ENCODE measurements at regions not wholly inside any gene's neighbourhood (a gene's known extent, or its start where the extent isn't known, plus 50 kb on each side); places are given as distances from the start of the nearest gene placed in this dataset.

DNA sequence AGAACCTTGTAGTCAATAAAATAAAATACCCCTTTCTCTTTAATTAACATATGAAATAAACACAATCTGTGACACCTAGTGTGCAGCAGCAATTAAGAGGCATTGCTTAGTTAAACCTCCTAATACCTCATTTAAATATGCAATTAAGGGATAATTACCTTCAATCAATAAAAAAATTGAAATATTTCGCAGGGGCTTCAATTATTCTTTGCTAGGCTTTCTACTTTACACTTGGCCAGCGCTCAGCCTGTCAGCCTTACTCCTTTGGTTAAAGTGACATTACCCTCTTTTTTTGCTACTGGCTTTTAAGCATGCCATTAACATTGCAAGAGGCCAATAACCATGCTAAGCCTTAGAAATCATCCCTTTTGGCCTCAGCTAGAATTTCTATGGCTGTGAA is 327.5 kb upstream of the ZNF521 start:
- Histone ChIP-seq H3K4me1 (ENCODE audit: control insufficient read depth, insufficient read depth, low read length) (peaks cover 28% of the 10 kb centered on the region), H3K36me3 (ENCODE audit: control insufficient read depth, insufficient read depth, low read length) (no peaks in the 10 kb centered on the region), H3K9me3 (ENCODE audit: control insufficient read depth, insufficient read depth, low read depth, low read length) (no peaks in the 10 kb centered on the region), H3K9ac (ENCODE audit: low read length) (no peak overlapping the region), H3K4me3 (ENCODE audit: low read depth, low read length) (no peak overlapping the region), H3K27me3 (ENCODE audit: control insufficient read depth, insufficient read depth, low read length) (no peaks in the 10 kb centered on the region), H3K27ac (ENCODE audit: low read depth, low read length) (no peak overlapping the region)

DNA sequence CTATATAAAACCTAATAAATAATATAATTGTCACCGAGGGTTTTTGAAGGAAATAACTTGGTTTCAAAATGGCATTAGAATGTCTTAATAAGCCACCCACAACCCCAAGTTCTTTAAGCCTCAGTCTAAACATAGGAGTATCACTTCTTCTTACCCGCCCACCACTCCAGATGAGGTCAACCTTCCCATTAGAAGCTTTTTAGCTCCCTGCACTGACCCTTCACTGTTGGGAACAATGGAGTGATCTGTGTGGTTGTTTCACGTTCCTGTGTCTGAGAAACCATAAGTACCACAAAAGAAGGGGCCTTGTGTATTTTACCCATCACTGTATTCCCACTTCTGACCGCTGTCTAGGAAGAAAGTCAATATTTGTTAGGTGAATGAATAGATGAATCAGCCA is 326.3 kb upstream of the ZNF521 start:
- Histone ChIP-seq H3K4me1 (ENCODE audit: control insufficient read depth, insufficient read depth, low read length) (peaks cover 28% of the 10 kb centered on the region), H3K27me3 (ENCODE audit: control insufficient read depth, insufficient read depth, low read length) (no peaks in the 10 kb centered on the region), H3K9me3 (ENCODE audit: control insufficient read depth, insufficient read depth, low read depth, low read length) (no peaks in the 10 kb centered on the region), H3K27ac (ENCODE audit: low read depth, low read length) (no peak overlapping the region), H3K36me3 (ENCODE audit: control insufficient read depth, insufficient read depth, low read length) (no peaks in the 10 kb centered on the region), H3K4me3 (ENCODE audit: low read depth, low read length) (no peak overlapping the region), H3K9ac (ENCODE audit: low read length) (no peak overlapping the region)

DNA sequence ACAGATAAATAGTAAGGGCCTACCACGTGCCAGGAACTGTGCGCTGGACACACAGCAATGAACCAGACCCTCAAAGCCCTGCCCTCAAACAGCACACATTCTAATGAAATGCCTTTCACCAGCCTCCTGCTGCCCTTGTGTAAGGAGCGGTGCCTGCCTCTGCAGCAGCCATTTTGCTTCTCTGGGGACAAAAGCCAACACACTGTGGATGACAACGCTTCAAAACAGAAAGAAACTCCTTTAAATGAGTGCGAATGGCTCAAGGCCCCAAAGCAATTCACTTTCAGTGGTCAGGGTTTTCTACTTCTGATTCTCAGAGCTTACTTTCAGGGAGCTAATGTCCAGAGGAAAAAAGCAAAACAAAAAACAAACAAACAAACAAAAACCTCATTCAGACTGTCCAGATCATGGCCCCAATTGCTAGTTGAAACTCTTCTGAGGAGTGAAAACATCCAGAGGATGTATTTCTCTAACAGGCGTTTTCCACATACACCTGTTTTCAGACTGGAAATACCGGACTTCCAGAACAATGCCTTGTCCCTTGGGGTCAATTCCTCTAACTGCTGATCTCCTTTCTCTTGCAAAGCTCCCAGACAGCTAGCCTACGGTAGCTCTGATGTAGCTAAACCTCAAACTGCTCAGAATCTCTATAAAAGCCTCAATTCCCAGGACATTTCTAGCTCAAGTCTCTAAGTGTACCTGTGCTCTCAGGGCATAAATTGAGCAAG is 323.3 kb upstream of the ZNF521 start:
- H3K9me3 ChIP-seq (ENCODE audit: control insufficient read depth, insufficient read depth, low read depth, low read length), result no peaks in the 10 kb centered on the region
- H3K4me1 ChIP-seq (ENCODE audit: control insufficient read depth, insufficient read depth, low read length), result peaks cover 28% of the 10 kb centered on the region
- H3K27ac ChIP-seq (ENCODE audit: low read depth, low read length), result peak overlapping the region; percentile 76
- peak overlapping the region; percentile 49 for H3K9ac ChIP-seq (ENCODE audit: low read length)
- H3K27me3 ChIP-seq (ENCODE audit: control insufficient read depth, insufficient read depth, low read length), result no peaks in the 10 kb centered on the region
- H3K36me3 ChIP-seq (ENCODE audit: control insufficient read depth, insufficient read depth, low read length), result no peaks in the 10 kb centered on the region
- H3K4me3 ChIP-seq (ENCODE audit: low read depth, low read length), result peak overlapping the region; percentile 16; the same call in 1 of the 2 replicates

DNA sequence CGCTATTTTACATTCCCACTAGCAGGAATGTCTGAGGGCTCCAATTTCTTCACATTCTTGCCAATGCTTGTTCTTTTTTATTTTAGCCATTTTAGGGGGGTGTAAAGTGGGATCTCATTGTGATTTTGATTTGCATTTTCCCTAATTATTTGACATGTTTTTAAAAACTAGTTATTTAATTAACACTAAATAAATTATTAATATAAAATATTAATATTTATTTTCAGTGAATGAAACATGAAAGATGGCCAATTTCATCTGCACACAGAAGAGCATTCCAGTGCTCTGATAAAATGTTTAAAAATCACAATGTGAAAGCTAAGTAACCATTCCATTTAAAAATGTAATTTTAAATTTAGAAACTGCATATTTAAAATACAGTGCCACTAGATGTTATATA is 322.2 kb upstream of the ZNF521 start:
- no peaks in the 10 kb centered on the region for H3K36me3 ChIP-seq (ENCODE audit: control insufficient read depth, insufficient read depth, low read length)
- H3K27ac ChIP-seq (ENCODE audit: low read depth, low read length), result no peak overlapping the region
- H3K27me3 ChIP-seq (ENCODE audit: control insufficient read depth, insufficient read depth, low read length), result no peaks in the 10 kb centered on the region
- no peaks in the 10 kb centered on the region for H3K9me3 ChIP-seq (ENCODE audit: control insufficient read depth, insufficient read depth, low read depth, low read length)
- no peak overlapping the region for H3K9ac ChIP-seq (ENCODE audit: low read length)
- H3K4me3 ChIP-seq (ENCODE audit: low read depth, low read length), result no peak overlapping the region
- H3K4me1 ChIP-seq (ENCODE audit: control insufficient read depth, insufficient read depth, low read length), result peaks cover 20% of the 10 kb centered on the region

DNA sequence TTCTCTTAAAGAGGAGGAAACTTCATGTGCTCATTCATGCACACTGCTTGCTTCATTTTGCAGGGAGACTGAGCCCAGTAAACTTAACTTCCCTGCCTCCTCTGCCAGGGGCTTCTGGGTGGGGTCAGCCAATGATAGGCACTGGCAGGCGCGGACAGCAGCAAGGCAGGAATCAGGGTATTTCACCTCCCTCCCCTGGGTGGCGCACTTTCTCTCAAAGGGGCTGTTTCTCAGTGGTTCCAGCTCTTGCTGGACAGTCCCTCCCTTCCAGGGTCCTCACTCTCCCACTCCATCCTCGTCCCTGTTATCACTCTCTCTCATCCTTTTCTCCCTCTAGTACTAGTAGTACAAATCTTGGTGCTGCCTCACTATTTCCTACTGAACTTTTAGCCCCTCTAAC is 320.5 kb upstream of the ZNF521 start:
- Histone ChIP-seq H3K36me3 (ENCODE audit: control insufficient read depth, insufficient read depth, low read length) (no peaks in the 10 kb centered on the region), H3K9ac (ENCODE audit: low read length) (no peak overlapping the region), H3K9me3 (ENCODE audit: control insufficient read depth, insufficient read depth, low read depth, low read length) (no peaks in the 10 kb centered on the region), H3K4me3 (ENCODE audit: low read depth, low read length) (no peak overlapping the region), H3K27ac (ENCODE audit: low read depth, low read length) (no peak overlapping the region), H3K27me3 (ENCODE audit: control insufficient read depth, insufficient read depth, low read length) (no peaks in the 10 kb centered on the region), H3K4me1 (ENCODE audit: control insufficient read depth, insufficient read depth, low read length) (peaks cover 19% of the 10 kb centered on the region)

DNA sequence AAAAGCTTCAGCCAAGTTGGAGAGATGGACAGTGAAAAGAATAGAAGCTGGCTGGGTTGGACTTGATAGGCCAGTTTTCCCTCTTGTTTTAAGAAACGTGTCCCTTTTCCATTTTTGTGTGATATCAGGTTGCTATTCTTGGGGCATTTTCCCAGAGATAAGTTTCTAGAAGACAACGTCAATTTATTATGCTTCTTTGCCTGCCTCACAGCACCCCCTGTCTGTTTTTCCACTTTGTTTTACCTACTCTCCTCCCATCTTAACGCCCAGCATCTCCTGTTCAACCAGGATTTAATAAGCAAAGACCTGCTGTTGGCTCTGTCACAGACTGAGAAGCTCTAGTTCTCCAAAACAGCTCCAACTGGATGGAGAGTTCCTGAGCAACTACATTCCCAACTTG is 317.8 kb upstream of the ZNF521 start:
- H3K9me3 ChIP-seq (ENCODE audit: control insufficient read depth, insufficient read depth, low read depth, low read length), result no peaks in the 10 kb centered on the region
- no peak overlapping the region for H3K4me3 ChIP-seq (ENCODE audit: low read depth, low read length)
- H3K9ac ChIP-seq (ENCODE audit: low read length), result no peak overlapping the region
- peaks cover 3% of the 10 kb centered on the region; the same call in 1 of the 2 replicates for H3K4me1 ChIP-seq (ENCODE audit: control insufficient read depth, insufficient read depth, low read length)
- no peaks in the 10 kb centered on the region for H3K27me3 ChIP-seq (ENCODE audit: control insufficient read depth, insufficient read depth, low read length)
- H3K27ac ChIP-seq (ENCODE audit: low read depth, low read length), result no peak overlapping the region
- no peaks in the 10 kb centered on the region for H3K36me3 ChIP-seq (ENCODE audit: control insufficient read depth, insufficient read depth, low read length)

DNA sequence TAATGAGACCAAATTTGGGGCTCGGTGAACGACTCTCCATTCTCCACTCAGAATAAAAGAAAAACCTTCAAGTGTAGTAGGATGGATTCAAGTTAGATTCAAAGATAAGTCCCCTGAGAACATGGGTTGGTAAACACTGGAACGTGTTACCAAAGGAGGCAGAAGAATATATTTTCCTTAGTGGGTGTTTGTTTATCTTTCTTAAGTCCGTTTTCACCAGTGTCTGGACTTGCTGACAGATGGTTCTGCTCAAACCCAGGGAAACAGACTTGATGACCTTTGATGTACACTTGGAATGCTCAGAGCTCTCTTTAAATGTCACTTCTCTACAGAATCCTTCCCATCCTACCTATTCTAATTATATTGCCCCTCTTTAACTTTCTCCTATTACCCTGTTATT is 310.3 kb upstream of the ZNF521 start:
- no peaks in the 10 kb centered on the region for H3K36me3 ChIP-seq (ENCODE audit: control insufficient read depth, insufficient read depth, low read length)
- no peaks in the 10 kb centered on the region for H3K9me3 ChIP-seq (ENCODE audit: control insufficient read depth, insufficient read depth, low read depth, low read length)
- no peak overlapping the region for H3K27ac ChIP-seq (ENCODE audit: low read depth, low read length)

DNA sequence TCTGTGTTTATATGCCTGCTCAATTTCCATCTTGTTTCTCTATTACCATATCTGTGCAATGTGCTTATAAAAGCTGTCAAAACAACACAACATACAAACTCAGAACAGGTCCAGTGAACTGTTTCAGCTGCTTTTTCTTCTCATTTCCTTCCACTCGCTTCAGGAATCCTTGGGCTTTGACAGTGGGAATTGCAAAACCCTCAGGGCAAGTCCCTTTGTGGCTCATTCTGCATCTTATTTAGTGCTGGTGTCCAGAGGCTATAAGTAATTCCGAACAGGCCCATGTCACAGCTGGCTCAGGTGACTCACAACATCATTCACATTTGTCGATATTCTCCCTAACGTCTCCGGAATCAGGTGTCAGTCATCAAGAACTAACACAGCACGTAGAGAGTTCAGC is 309.9 kb upstream of the ZNF521 start:
- Histone ChIP-seq H3K27ac (ENCODE audit: low read depth, low read length) (no peak overlapping the region), H3K27me3 (ENCODE audit: control insufficient read depth, insufficient read depth, low read length) (no peaks in the 10 kb centered on the region), H3K9ac (ENCODE audit: low read length) (no peak overlapping the region), H3K36me3 (ENCODE audit: control insufficient read depth, insufficient read depth, low read length) (no peaks in the 10 kb centered on the region), H3K4me3 (ENCODE audit: low read depth, low read length) (no peak overlapping the region), H3K9me3 (ENCODE audit: control insufficient read depth, insufficient read depth, low read depth, low read length) (no peaks in the 10 kb centered on the region), H3K4me1 (ENCODE audit: control insufficient read depth, insufficient read depth, low read length) (no peaks in the 10 kb centered on the region)

More for the DNA sequence above, 310.3 kb upstream of the ZNF521 start:
- no peak overlapping the region for H3K9ac ChIP-seq (ENCODE audit: low read length)
- H3K4me1 ChIP-seq (ENCODE audit: control insufficient read depth, insufficient read depth, low read length), result no peaks in the 10 kb centered on the region
- no peaks in the 10 kb centered on the region for H3K27me3 ChIP-seq (ENCODE audit: control insufficient read depth, insufficient read depth, low read length)
- H3K4me3 ChIP-seq (ENCODE audit: low read depth, low read length), result no peak overlapping the region

DNA sequence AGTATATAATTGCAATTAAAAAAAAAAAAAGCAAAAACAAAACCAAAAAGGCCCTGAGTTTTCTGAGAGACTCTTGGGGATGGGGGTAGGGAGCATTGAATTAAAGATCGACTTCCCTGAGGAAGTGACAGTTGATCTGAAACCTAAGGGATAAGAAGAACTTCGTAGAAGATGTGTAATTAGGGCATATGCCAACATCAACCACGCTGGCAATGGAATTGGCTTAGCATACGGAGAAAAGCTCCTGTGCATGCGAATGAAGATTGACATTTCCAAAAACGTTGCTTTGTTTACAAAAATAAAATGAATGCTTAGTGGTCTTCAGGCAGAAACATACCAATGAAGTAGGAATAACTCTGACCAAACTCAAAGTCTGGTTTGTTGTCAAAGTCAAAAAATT is 307.6 kb upstream of the ZNF521 start:
- Histone ChIP-seq H3K36me3 (ENCODE audit: control insufficient read depth, insufficient read depth, low read length) (no peaks in the 10 kb centered on the region), H3K27me3 (ENCODE audit: control insufficient read depth, insufficient read depth, low read length) (no peaks in the 10 kb centered on the region), H3K4me3 (ENCODE audit: low read depth, low read length) (no peak overlapping the region), H3K4me1 (ENCODE audit: control insufficient read depth, insufficient read depth, low read length) (no peaks in the 10 kb centered on the region), H3K9ac (ENCODE audit: low read length) (no peak overlapping the region), H3K27ac (ENCODE audit: low read depth, low read length) (no peak overlapping the region), H3K9me3 (ENCODE audit: control insufficient read depth, insufficient read depth, low read depth, low read length) (no peaks in the 10 kb centered on the region)

DNA sequence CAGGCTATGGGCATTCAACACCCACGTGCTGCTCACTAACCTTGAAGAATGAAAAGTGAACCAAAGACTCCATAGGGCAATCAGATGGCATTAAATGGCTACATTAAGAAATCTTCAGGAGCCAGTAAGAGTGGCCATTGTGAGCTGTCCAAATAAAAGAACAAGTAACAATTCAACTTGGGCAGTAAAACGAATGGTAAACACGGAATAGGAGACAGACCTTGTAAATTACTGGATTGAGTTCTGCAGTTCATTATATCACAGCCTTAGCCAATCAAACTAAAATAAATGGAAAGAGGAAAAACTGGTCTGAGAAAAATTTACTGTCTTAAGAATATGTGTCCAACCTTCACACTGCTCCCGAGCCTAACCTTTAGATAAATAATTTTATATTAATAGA is 306.5 kb upstream of the ZNF521 start:
- no peak overlapping the region for H3K9ac ChIP-seq (ENCODE audit: low read length)
- H3K36me3 ChIP-seq (ENCODE audit: control insufficient read depth, insufficient read depth, low read length), result no peaks in the 10 kb centered on the region
- H3K4me3 ChIP-seq (ENCODE audit: low read depth, low read length), result no peak overlapping the region
- H3K4me1 ChIP-seq (ENCODE audit: control insufficient read depth, insufficient read depth, low read length), result no peaks in the 10 kb centered on the region
- no peak overlapping the region for H3K27ac ChIP-seq (ENCODE audit: low read depth, low read length)
- no peaks in the 10 kb centered on the region for H3K27me3 ChIP-seq (ENCODE audit: control insufficient read depth, insufficient read depth, low read length)
- H3K9me3 ChIP-seq (ENCODE audit: control insufficient read depth, insufficient read depth, low read depth, low read length), result no peaks in the 10 kb centered on the region

DNA sequence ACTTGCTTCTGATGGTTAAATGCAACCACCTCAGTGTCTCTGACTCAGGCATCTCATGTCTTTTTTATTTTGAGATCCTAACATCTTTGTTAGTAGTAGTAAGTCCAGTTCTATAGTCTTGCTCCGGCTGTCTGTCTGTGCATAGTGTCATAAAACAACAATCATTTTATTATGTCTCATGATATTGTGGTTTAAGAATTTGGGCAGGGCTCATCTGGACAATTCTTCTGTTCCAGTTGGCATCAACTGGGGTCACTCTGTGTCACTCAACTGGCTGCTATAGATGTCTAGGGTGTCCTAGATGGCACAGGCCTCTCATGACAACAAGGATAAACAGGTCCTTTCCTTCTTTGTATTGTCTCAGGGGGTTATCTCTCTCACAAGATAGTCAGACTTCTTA is 299.6 kb upstream of the ZNF521 start:
- Histone ChIP-seq H3K4me3 (ENCODE audit: low read depth, low read length) (no peak overlapping the region), H3K27ac (ENCODE audit: low read depth, low read length) (no peak overlapping the region), H3K27me3 (ENCODE audit: control insufficient read depth, insufficient read depth, low read length) (no peaks in the 10 kb centered on the region), H3K36me3 (ENCODE audit: control insufficient read depth, insufficient read depth, low read length) (no peaks in the 10 kb centered on the region), H3K9ac (ENCODE audit: low read length) (no peak overlapping the region), H3K4me1 (ENCODE audit: control insufficient read depth, insufficient read depth, low read length) (peaks cover 9% of the 10 kb centered on the region), H3K9me3 (ENCODE audit: control insufficient read depth, insufficient read depth, low read depth, low read length) (no peaks in the 10 kb centered on the region)

Measured in HUES6 (cell line).